GM19463 (cell line): ENCODE measurements at regions not wholly inside any gene's neighbourhood (a gene's known extent, or its start where the extent isn't known, plus 50 kb on each side); places are given as distances from the start of the nearest gene placed in this dataset.
"Not testable (repeated sequence)": the region's sequence is repeated elsewhere in the genome, so short reads cannot be mapped to it uniquely, and the experiment has no call there.

Experiments used
- ATAC-seq: cut with Tn5 transposase; IDR thresholded peaks from one replicate; pipeline ENCODE4 v1.9.1; 2021; ENCODE audit warnings: mild to moderate bottlenecking, moderate library complexity; ENCODE audit not compliant: unreplicated experiment

DNA sequence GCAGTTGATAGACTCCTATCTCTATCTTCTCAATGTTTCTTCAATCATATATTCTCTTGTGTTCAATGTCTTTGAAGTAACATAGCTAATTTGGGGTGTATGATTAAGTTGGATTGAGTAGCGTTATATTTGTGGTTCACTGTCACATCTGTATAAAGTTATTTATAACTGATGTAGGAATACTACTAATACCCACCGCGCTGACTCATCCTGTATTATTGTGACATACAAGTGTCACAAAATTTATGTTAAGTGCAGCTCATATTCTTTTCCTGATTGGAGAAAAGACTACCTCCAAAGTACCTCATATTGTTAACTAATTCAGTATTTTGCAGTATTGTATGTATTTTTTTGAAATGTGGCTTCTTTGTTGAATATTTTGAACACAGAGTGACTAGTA is 940.8 kb downstream of the SLC6A15 start:
- no peak for ATAC-seq

DNA sequence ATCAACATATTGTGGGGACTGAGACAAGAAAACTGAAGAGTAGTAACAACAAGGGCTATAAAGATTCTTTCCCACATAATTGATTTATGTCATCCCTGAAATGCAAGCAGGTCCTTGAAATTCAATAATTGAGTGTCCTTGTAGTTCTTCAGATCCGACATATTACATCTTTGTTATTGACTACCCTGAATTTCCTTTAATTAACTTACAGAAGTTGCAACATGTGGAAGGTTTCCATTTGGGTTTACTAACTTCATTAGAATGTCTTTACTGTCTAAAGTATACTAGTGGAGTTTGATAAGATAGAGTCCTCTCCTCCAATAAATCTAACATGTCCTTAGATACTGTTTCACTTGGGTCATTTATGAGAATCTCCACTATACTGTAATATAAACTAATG is 951.8 kb downstream of the SLC6A15 start:
- no peak for ATAC-seq

DNA sequence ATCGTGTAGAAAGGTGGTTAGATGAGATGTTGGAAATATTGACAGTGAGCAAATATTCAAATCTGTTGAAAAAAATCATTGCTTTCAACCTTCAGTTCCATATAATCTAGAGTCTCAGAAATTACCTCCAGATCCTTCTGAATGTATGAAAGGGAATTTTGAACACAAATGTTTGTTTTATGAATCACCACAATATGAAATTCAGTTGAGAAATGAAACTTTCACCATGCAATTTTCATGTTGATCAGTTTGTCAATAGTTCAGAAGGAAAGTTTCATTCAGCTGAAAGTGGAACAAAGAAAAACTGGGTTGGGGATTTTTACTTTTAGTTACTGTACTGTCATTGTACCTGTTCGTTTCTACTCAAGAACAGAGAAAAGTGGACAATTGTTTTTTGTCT is 953.6 kb downstream of the SLC6A15 start:
- peak; percentile 62 for ATAC-seq

DNA sequence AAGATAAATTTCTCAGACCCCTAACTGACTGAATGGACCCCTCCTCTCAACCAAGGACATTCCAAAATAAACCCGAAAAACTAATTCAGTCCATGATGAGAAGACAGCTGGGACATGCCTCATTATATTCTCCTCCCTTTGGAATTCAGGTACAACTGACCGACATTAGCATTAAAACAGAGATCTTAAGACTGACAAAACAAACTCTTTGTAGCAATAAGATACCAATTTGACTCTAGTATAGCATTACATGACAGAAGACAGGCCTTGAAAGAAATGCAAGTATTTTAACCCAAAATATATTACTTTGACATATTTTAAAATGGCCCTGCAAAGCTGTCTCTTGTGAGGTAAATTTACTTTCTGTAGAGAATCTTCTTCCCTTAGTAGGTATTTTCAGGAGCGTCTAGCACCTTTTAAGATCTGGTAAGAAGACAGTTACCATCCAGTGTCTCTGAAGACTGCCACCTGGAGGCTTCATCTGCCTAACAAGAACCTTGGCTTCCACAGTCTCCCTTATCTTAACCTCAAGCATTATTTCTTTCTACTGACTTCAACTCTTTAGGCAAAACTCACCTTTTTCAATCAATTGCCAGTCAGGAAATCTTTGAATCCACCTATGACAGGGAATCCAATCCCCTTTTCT is 957.5 kb downstream of the SLC6A15 start:
- ATAC-seq: no peak

DNA sequence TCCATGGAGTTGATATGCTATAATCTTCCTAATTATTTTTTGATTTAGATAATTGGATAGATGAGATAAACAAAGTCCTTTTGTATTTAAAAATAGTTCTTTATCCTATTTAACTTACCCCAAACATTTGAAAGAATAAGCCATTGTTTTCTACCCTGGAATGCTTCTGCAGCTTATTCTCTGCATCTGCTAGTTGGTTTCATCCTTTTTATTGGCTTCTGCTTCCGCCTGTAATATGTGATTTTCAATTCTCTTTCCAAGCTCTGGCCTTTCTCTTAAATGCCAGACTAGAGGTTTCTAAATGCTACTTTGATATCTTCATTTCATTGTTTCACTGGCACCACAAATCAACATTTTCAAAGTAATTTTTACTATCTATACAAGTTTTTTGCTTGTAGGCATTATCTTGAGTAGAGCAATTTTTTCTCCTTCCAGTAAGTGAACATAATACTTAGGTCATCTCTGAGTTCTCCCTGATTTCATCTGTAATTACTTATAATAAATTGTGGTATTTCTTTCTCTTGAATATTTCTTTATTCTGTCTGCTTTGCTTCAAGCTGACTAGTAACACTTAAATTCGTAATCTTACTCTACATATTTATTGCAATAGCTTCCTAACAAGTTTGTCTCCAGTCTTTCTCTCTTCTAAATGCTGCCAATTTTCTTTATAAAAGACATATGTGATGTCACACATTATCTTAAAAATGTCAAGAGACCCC is 958.4 kb downstream of the SLC6A15 start:
- ATAC-seq: no peak

DNA sequence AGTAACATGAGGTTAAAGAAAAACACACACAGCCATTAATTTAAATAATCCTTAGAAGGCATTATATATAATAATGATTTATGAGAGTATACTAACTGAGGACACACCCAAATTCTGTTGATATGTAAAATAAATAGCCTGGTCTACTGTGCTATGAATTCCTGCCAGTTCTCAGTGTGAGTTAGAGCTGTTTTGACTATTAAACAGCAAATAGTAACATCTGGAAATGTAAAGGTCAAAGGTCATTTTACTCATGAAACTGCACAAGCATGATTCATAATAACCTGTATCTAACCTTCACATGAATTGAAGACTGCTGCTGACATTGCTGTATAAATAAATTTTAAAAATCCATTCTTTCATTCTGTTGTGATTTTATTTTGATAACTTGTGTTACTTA is 966.7 kb downstream of the SLC6A15 start:
- no peak for ATAC-seq

DNA sequence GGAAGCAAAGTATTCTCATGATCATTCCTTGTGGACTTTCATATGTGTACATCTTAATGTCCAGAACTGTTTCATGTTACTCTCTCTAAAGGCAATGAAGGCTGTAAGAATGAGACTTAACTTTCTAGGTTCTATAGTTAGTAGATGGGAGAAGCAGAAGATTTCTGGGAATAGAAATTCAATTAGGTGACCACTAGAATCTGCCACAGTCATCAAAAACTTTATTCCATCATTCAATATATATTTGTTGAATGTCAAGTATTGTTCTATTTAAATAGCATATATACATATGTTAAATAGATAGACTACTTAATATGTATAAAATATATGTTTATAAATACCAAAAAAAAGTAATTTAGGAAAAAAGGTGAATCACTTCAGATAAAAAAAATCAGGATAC is 972.9 kb downstream of the SLC6A15 start:
- ATAC-seq: no peak

- no peak for ATAC-seq
Observed at GRCh38 chr12:83933615-83934014, 979.0 kb downstream of the SLC6A15 start.

- no peak for ATAC-seq
Observed at GRCh38 chr12:83932011-83932410, 980.6 kb downstream of the SLC6A15 start.

DNA sequence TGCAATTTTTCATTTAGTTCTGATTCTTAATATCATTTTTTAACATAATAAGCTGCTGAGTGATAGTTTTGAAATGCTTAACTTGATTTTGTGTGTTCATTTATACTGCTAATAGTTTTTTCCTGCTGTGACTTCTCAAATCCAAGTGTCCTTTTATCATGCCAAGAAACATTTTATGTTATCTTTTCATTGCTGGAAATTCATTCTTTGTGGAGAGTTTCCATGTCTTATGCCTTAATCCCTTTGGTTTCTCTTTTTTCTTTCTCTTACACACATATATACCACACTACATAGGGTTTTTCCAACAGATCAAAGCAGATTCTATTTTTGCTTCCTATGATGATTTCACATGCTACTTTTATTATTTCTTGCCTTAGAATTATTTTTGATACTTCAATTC is 981.1 kb downstream of the SLC6A15 start:
- no peak for ATAC-seq

GRCh38 chr12:83929792-83930191 is 982.8 kb downstream of the SLC6A15 start:
- ATAC-seq: not testable (repeated sequence)

DNA sequence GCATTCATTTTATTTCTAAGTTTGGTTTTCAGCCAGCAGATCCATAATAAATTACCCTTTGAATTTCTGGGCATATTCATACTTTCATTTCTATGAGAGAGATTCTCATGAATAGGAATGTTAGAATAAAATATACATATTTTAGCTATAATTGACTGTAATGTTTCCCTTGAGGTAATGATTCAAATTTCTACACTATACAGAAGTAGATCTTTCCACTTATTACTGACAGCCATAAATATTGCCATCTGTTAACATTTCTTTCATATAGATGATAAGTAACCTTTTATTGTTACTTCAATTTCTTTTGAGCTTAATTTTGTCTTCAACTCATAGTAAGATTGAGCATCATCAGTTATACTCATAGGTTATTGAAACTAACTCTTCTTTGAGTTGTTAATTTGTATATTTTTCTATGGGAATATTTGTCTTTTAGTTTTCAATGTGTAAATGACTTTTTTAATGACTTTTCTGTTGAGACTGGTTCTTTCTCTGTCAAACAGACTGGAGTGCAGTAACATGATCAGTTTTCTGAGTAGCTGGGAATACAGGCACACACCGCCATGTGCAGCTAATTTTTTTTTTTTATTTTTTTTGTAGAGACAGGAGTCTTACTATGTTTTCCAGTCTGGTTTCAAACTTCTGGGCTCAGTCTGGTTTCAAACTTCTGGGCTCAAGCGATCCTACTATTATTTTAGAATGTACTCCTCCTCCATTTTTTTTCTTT is 991.6 kb downstream of the SLC6A15 start:
- no peak for ATAC-seq

DNA sequence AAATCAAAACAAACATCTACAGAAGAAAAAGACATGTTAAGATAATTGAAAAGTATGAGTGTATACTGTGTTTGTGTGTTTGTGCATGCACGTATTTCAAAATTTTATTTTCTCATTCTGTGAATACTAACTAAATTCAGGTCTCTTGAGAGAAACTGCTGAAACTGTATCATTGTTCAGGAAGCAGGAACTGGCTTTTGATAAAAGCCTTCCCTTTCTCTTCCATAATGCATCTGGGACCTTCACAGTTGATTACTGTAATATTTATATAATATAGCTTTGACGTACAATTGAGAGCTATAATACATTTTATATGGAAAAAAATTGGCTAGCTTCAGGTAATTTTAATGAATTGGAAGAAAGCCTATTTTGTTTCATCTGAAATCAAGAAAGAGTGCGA is 993.5 kb downstream of the SLC6A15 start:
- no peak for ATAC-seq

GRCh38 chr12:83904175-83904574 is 1008.4 kb downstream of the SLC6A15 start:
- ATAC-seq: no peak

DNA sequence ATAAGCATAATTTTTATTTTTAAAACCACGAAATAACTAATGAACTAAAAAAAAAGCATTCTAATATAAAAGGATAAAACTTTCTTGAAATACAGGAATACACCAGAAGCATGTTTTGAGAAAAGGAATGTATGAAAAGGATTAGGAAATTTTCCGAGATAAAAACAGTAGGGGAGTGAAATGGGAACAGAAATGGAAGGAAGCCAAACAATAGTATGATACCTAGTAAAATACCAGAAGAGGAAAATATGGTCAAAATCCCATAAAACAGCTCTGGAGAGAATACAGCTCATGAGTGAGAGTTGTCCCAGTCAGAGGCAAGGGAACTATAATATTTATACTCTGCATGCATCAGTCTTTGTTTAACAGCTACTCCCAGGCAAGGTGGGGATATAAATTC is 1016.2 kb downstream of the SLC6A15 start:
- ATAC-seq: no peak

DNA sequence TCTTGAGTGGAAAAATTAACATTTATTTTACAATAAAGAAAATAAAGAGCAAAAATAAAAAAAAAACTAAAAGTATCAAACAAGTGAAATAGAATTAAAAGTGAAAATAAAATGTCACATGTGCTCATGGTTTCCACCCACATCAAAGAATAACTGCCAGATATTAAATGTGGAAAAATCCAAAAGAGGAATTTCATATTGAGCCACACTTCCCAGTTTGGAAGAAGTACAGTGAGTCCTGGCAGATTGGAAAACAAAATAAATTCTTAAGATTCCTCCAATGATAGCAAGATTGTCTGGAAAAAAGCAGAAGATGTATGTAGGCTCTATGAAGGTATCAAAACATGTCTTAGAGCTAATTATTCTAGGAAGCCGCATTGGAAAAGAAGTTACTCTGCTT is 1019.5 kb downstream of the SLC6A15 start:
- ATAC-seq: no peak

- ATAC-seq: no peak
Observed at GRCh38 chr12:83889745-83890144, 1022.9 kb downstream of the SLC6A15 start.

GRCh38 chr12:83886479-83886878 is 1026.1 kb downstream of the SLC6A15 start:
- ATAC-seq: no peak

- not testable (repeated sequence) for ATAC-seq
Observed at GRCh38 chr12:83870921-83871599, 1041.5 kb downstream of the SLC6A15 start.

DNA sequence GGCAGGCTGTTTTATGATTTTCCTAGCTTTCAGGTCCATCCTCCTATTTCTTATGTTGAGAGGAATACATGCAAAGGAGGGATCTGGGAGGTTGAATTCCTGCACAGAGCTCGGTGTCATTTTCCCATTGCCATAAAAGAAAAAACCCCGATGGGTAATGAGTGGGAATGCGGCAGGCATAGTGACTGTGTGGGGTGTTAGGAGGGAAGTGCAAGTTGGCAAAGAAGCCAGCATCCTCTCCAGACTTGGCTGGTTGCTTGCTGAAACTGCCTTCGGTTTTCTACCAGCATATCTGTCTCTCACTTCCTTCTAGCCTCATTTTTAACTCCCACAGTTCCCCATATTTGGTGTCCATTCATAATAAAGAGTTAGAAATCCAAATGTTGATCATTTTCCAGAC is 1046.1 kb downstream of the SLC6A15 start:
- no peak for ATAC-seq

- no peak for ATAC-seq
Observed at GRCh38 chr12:83865431-83865830, 1047.2 kb downstream of the SLC6A15 start.

- no peak for ATAC-seq
Observed at GRCh38 chr12:83864054-83864453, 1048.5 kb downstream of the SLC6A15 start.
